SH-SY5Y (cell line): ENCODE measurements at regions not wholly inside any gene's neighbourhood (a gene's known extent, or its start where the extent isn't known, plus 50 kb on each side); places are given as distances from the start of the nearest gene placed in this dataset.

ENCODE experiments used
- GATA2 ChIP-seq: IDR thresholded peaks from 2 replicates; pipeline ENCODE4 v1.6.1; 2011; ENCODE audit warnings: mild to moderate bottlenecking, low read depth, low read length
- GATA3 ChIP-seq: IDR thresholded peaks from 2 replicates; pipeline ENCODE4 v1.6.1; 2011; ENCODE audit warnings: low read depth, mild to moderate bottlenecking, low read length, moderate library complexity

DNA sequence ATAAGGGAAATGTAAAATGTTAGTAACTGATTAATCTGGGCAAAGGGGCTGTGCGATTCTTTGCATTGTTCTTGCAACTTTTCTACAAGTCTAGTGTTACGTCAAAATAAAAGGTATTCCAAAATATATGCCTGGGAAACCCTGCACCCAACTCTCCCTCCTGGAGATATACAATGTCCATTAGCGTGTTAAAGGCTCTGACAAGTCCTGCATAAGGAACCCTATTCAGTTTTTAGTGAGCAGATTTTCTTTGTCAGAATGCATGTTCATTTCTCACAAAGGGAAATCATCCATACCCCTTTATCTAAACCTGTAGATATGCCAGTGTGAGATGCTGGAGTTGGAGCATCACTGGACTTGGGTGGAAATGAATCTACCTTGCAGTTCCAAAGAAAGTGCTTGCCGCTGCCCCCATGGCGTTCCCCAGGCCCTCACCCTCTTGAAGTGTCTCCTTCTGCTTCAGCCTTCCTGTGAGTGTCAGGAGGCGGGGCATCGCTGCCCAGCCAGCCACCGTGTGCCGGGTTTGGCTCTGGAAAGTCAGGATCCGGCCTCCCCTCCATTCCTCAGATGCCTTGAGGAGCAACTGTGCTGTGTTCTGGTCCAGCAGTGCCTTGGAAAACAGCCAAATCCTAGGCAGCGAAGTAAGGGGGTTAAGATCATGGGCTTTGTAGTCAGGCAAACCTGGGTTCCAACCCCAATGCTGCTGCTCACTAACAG lies 85.5 kb downstream of the RMI2 start:
- TF ChIP-seq GATA3 (no peak), GATA2 (no peak)
